Body of pancreas (tissue), 4 donors: ENCODE measurements at regions not wholly inside any gene's neighbourhood (a gene's known extent, or its start where the extent isn't known, plus 50 kb on each side); places are given as distances from the start of the nearest gene placed in this dataset.

ENCODE experiments used
- ATAC-seq: fragments of 150-250 bp; one replicate; pipeline ENCODE4 v1.9.1; 2016
- DNase-seq, 4 donors: peaks; one replicate each; pipeline ENCODE4 v3.0.0-alpha.2; 2019
- H3K27ac ChIP-seq, 4 donors: fragments of 200-600 bp; sonication (generic); 1 replicate in 3 of 4; 2 replicates in 1 of 4; pipeline versions ENCODE4 v1.5.1 to v1.6.1; 2016 to 2019; ENCODE audit warnings: mild to moderate bottlenecking in 1 of 4, mixed read lengths in 1 of 4, moderate library complexity in 1 of 4
- H3K27me3 ChIP-seq, 2 donors: fragments of 200-600 bp; sonication (generic); one replicate each; pipeline ENCODE4 v1.6.0; 2016; ENCODE audit warnings: mild to moderate bottlenecking in 1 of 2
- H3K36me3 ChIP-seq, 2 donors: fragments of 200-600 bp; sonication (generic); replicated peaks in 1 of 2; 2 replicates each; pipeline ENCODE4 v1.5.1; 2016; ENCODE audit warnings: low read depth in 2 of 2; ENCODE audit not compliant: insufficient read depth in 1 of 2
- H3K4me1 ChIP-seq: fragments of 200-600 bp; sonication (generic); one replicate; pipeline ENCODE4 v1.6.0; 2016
- H3K4me3 ChIP-seq, 2 donors: fragments of 200-600 bp; sonication (generic); 1 replicate in 1 of 2; 2 replicates in 1 of 2; pipeline ENCODE4 v1.5.1; 2016 to 2019
- H3K9me3 ChIP-seq, 3 donors: fragments of 200-600 bp; sonication (generic); 1 replicate in 2 of 3; 2 replicates in 1 of 3; pipeline ENCODE4 v1.5.1; 2016
- CTCF ChIP-seq, 7 experiments: fragments of 450-650 bp in 4 of 7; fragments of 200-600 bp in 3 of 7; sonication (generic) in 3 of 7; IDR thresholded peaks; one replicate each; pipeline ENCODE4 v1.5.1; 2016 to 2019; ENCODE audit warnings: antibody characterized with exemption in 7 of 7
- POLR2A ChIP-seq, 3 donors: fragments of 450-650 bp; IDR thresholded peaks; one replicate each; pipeline ENCODE4 v1.6.1; 2016; ENCODE audit warnings: antibody characterized with exemption in 3 of 3, mild to moderate bottlenecking in 2 of 3
- WGBS, 2 donors: methylation state at CpG; one replicate each; pipeline ENCODE4 v1.1.5; 2017; 5-methylcytosine and 5-hydroxymethylcytosine counted together
- intact Hi-C: fragments of 100-400 bp; cut with DNase I; formaldehyde crosslinking; loops from one replicate; pipeline ENCODE4 v1.15.1; 2023

DNA sequence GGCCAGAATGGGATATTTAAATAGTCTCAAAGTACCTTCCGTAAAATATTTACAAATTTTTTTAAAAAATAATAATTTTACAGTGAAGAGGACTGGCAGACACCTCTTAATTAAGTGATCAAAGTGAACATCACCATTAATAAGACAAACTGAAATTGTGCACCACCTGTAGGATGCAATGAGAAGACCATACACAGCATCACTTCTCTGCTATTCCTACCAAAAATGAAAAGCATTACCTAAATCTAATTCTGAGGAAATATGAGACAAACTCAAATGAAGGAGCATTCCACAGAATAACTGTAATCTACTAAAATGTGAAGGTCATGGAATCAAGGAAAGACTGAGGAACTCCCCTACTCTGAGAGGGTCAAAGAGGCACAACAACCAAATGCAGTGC lies 68.2 kb upstream of the PRDX6 start:
- 73 to 87% methylated on average over 1 of the region's 1 CpG for WGBS, 2 donors

DNA sequence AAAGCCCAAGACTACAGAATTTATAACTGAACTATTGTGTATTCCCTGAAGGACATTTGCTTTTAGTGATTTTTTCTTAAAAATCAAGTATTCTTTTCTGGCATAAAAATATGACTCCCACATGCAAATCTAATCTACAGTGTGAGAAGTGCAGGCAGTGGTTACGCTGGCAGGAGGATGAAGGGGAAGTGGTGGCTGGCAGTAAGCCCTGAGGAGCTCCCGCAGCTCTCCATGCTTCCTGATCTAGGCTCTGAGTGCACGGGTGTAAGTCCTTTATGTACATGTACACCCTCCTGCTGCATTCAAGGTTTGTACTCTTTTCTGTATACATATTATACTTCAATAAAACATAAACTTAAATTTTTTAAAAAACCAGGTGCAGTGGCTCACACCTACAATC lies 67.5 kb upstream of the PRDX6 start:
- DNase-seq, result peak in 2 of 4 donors; percentile 28 to 54
- Histone ChIP-seq H3K9me3 (no peaks in the 10 kb centered on the region), H3K4me3 (no peak overlapping the region), H3K27ac (no peak overlapping the region), H3K36me3 (no peaks in the 10 kb centered on the region), H3K27me3 (no peaks in the 10 kb centered on the region), H3K4me1 (no peaks in the 10 kb centered on the region)
- intact Hi-C loops, result no loop called here
- no peak for ATAC-seq
- WGBS, 2 donors, result 43 to 47% methylated on average over 3 of the region's 3 CpGs
- TF ChIP-seq CTCF (IDR thresholded peaks at IDR 0.05) (no peak), POLR2A (IDR thresholded peaks at IDR 0.05) (no peak)

More for the DNA sequence above, 68.2 kb upstream of the PRDX6 start:
- H3K9me3 ChIP-seq, result no peaks in the 10 kb centered on the region
- H3K4me1 ChIP-seq, result no peaks in the 10 kb centered on the region
- ATAC-seq (no peak), DNase-seq (no peak)
- no peak overlapping the region for H3K27ac ChIP-seq
- H3K27me3 ChIP-seq, result no peaks in the 10 kb centered on the region
- H3K36me3 ChIP-seq, result no peaks in the 10 kb centered on the region
- no peak overlapping the region for H3K4me3 ChIP-seq
- intact Hi-C loops, result no loop called here
- TF ChIP-seq POLR2A (IDR thresholded peaks at IDR 0.05), result no peak
- no peak for TF ChIP-seq CTCF (IDR thresholded peaks at IDR 0.05)

DNA sequence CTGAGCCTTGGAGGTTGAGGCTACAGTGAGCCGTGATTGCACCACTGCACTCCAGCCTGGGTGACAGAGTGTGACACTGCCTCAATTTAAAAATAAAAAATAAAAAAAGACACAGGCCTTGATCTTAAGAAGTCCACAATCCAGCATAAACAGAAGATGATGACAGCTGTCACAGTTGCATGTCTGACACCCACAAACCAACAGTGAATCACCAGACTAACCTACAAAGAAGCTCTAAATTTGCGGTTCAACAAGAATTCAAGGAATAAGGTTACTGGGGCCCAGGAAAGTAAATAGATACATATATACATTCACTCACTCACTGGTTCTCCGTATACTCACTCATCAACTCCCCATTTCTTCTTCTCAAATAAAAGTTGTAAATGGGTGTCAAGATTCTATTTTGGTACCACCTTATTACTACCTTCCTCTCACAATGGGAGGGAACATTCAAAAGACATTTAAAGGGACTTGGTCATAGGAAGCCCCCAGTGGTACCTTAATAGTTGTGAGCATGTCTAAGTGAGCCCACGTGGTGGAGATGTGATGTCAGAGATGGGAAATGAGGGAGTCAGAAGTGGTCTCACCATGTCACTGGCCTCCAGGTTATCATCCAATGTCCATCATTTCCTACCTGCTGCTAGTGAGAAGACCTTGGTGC lies 66.9 kb upstream of the PRDX6 start:
- ATAC-seq, result no peak
- WGBS, 2 donors, result 81 to 87% methylated on average over 4 of the region's 4 CpGs
- H3K36me3 ChIP-seq, result no peaks in the 10 kb centered on the region
- no peaks in the 10 kb centered on the region for H3K9me3 ChIP-seq
- no peak overlapping the region for H3K4me3 ChIP-seq
- no peaks in the 10 kb centered on the region for H3K4me1 ChIP-seq
- TF ChIP-seq CTCF (IDR thresholded peaks at IDR 0.05) (no peak), POLR2A (IDR thresholded peaks at IDR 0.05) (no peak)
- DNase-seq, result no peak
- intact Hi-C loops, result no loop called here
- H3K27me3 ChIP-seq, result no peaks in the 10 kb centered on the region
- H3K27ac ChIP-seq, result no peak overlapping the region

- ATAC-seq (no peak), DNase-seq (peak in 1 of 4 donors; percentile 31)
- intact Hi-C loops, result no loop called here
These were observed 66.3 kb upstream of the PRDX6 start for GRCh38 chr1:173410794-173411236.

More at GRCh38 chr1:173410794-173411236, 66.3 kb upstream of the PRDX6 start:
- Histone ChIP-seq H3K36me3 (no peaks in the 10 kb centered on the region), H3K9me3 (no peaks in the 10 kb centered on the region), H3K27ac (no peak overlapping the region), H3K4me3 (no peak overlapping the region), H3K27me3 (no peaks in the 10 kb centered on the region), H3K4me1 (no peaks in the 10 kb centered on the region)
- no peak for TF ChIP-seq POLR2A (IDR thresholded peaks at IDR 0.05)
- no peak for TF ChIP-seq CTCF (IDR thresholded peaks at IDR 0.05)
- WGBS, 2 donors, result 76 to 87% methylated on average over 5 of the region's 5 CpGs
